ENCODE measurements at regions not wholly inside any gene's neighbourhood (a gene's known extent, or its start where the extent isn't known, plus 50 kb on each side); places are given as distances from the start of the nearest gene placed in this dataset.
"Not testable (repeated sequence)": the region's sequence is repeated elsewhere in the genome, so short reads cannot be mapped to it uniquely, and the experiment has no call there.

DNA sequence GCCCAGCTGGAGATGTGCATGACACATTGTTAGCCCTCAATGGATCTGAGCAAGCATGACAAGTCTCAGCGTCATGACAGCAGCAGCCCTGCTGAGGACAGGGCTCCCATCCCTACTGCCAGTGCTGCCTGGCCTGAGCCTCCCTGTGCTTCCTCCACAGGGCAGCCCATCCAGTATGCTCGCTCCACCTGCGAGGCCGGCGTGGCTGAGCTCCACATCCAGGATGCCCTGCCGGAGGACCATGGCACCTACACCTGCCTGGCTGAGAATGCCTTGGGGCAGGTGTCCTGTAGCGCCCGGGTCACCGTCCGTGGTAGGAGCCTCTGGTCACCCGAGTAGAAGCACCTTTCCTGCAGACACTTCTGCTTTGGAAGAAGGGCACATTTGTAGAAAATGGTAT is 85.8 kb upstream of the OSBPL11 start:
- Histone ChIP-seq H3K36me3 (ENCODE audit: control insufficient read depth, insufficient read depth, low read length) (no peaks in the 10 kb centered on the region), H3K9me3 (ENCODE audit: control insufficient read depth, insufficient read depth, low read length) (no peaks in the 10 kb centered on the region), H3K9ac (ENCODE audit: low read depth, low read length) (no peak overlapping the region), H3K4me1 (ENCODE audit: control insufficient read depth, insufficient read depth, low read length) (no peaks in the 10 kb centered on the region), H3K27me3 (ENCODE audit: control insufficient read depth, insufficient read depth, low read length) (no peaks in the 10 kb centered on the region), H3K4me3 (ENCODE audit: low read depth, low read length) (no peak overlapping the region)

DNA sequence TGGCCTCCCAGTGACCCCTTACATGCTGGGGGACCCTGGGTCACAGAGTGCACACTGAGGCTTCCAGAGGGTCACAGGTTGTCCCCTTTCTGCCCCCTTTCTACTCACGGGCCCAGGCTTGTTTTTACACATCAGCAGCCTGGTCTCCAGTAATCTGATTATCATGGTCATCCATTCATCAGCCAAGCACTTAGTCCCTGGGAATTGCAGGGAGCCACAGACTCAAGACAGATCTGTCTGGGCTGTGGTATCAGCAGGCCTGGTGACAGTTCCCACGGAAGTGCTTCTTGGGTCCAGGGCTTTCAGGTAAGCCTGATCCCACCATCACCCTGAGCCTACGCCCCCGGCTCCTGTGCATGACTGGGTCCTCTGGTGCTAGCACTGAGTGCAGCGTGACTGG is 86.6 kb upstream of the OSBPL11 start:
- H3K27me3 ChIP-seq (ENCODE audit: control insufficient read depth, insufficient read depth, low read length); H3K36me3 ChIP-seq (ENCODE audit: control insufficient read depth, insufficient read depth, low read length); H3K9ac ChIP-seq (ENCODE audit: low read depth, low read length); H3K4me3 ChIP-seq (ENCODE audit: low read depth, low read length); H3K9me3 ChIP-seq (ENCODE audit: control insufficient read depth, insufficient read depth, low read length); H3K4me1 ChIP-seq (ENCODE audit: control insufficient read depth, insufficient read depth, low read length): not testable (repeated sequence)

DNA sequence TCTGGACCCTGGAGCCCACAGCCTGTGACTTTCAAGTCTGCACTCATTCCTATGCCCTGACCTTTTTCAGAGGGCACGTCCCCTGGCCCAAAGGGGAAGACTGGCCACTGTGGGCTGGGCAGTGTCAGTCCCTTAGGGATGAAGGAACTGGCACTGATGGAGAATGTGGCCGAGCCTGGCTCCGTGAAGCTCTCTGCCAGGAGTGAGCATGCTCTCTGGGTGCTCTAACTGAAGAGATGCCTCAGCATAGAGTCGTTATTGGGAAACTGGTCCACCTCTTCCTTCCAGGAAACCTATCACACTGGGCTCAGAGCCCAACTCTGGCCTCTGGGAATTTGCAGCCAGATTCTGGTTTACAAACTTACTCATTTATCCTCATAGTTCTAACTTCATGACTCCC is 87.3 kb upstream of the OSBPL11 start:
- H3K9ac ChIP-seq (ENCODE audit: low read depth, low read length); H3K4me3 ChIP-seq (ENCODE audit: low read depth, low read length); H3K36me3 ChIP-seq (ENCODE audit: control insufficient read depth, insufficient read depth, low read length); H3K4me1 ChIP-seq (ENCODE audit: control insufficient read depth, insufficient read depth, low read length); H3K27me3 ChIP-seq (ENCODE audit: control insufficient read depth, insufficient read depth, low read length); H3K9me3 ChIP-seq (ENCODE audit: control insufficient read depth, insufficient read depth, low read length): not testable (repeated sequence)

DNA sequence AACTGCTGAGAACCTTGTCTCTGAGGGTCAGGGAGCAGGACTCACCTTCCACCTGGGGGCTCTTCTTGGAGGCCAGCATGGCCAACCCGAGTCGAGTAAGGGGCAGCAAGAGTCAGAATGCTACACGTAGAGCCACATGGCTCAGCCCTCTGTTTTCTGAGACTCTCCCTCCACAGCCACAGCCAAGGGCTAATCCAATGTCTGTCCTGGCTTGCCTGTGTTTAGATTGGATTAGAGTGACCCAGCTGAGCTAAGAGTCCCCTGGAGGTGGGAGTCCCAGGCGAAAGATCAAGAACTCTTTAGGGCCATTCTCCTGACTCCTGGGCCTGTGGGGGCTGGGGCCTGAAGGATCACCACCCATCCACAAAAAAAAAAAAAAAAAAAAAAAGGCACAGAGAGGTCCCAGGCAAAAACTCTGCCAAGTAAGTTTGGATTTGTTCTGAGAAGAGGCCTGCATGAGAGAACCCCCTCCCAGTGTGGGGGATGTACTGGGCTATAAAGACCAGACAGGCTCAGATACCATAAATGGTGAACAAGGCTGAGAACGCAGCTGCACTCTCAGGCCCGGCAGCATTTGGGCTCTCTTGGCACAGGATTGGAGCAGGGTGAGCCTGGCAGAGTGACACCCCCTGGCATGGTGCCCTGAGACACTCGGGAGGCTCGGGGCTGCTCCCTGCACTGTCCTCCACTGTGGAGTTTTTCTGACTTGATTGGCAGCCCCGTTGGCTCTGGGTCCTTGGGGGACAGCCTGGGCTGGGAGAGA is 88.0 kb upstream of the OSBPL11 start:
- H3K36me3 ChIP-seq (ENCODE audit: control insufficient read depth, insufficient read depth, low read length) = no peaks in the 10 kb centered on the region
- H3K9me3 ChIP-seq (ENCODE audit: control insufficient read depth, insufficient read depth, low read length) = no peaks in the 10 kb centered on the region
- H3K4me3 ChIP-seq (ENCODE audit: low read depth, low read length) = no peak overlapping the region
- no peak overlapping the region for H3K9ac ChIP-seq (ENCODE audit: low read depth, low read length)
- H3K4me1 ChIP-seq (ENCODE audit: control insufficient read depth, insufficient read depth, low read length) = no peaks in the 10 kb centered on the region
- H3K27me3 ChIP-seq (ENCODE audit: control insufficient read depth, insufficient read depth, low read length) = no peaks in the 10 kb centered on the region

DNA sequence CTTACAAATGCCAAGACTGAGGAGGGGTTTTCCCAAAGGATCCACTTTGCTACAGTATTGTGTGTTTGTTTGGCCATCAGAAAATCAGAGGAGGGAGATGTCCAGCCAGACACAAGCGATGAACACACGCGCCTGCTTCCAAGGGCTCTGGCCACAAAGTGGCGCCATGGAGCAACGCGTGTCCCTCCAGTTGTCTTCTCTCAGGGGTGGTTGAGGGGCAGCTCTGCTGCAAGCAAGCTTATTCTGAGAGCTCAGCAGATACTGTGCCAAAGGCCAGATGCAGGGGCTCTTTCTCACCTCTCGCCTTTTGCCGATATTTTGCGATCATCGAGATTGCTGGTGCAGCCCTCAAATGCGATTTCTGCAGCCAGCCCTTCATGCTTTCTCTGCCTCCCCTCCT is 88.9 kb upstream of the OSBPL11 start:
- no peaks in the 10 kb centered on the region for H3K4me1 ChIP-seq (ENCODE audit: control insufficient read depth, insufficient read depth, low read length)
- no peaks in the 10 kb centered on the region for H3K36me3 ChIP-seq (ENCODE audit: control insufficient read depth, insufficient read depth, low read length)
- no peak overlapping the region for H3K4me3 ChIP-seq (ENCODE audit: low read depth, low read length)

DNA sequence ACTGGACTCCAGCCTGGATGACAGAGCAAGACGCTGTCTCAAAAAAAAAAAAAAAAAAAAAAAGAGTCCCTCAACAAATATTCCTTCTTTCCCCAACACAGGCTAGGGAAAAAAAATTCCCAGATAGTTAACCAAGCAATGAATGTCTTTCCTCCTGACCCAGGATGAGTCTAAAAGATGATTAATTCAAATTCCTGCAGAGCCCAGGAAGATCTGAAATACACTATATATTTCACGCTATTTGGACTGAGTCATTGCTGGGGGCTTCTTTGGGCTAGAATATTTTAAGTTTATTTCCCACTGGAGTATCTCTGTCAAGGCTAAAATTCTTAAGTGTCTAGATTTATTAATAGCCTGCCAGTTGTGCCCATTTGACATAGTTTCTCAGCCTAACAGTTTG is 90.4 kb upstream of the OSBPL11 start:
- not testable (repeated sequence) for H3K4me1 ChIP-seq (ENCODE audit: control insufficient read depth, insufficient read depth, low read length); H3K27me3 ChIP-seq (ENCODE audit: control insufficient read depth, insufficient read depth, low read length); H3K4me3 ChIP-seq (ENCODE audit: low read depth, low read length); H3K9me3 ChIP-seq (ENCODE audit: control insufficient read depth, insufficient read depth, low read length); H3K9ac ChIP-seq (ENCODE audit: low read depth, low read length); H3K36me3 ChIP-seq (ENCODE audit: control insufficient read depth, insufficient read depth, low read length)

More for the DNA sequence above, 88.9 kb upstream of the OSBPL11 start:
- H3K9ac ChIP-seq (ENCODE audit: low read depth, low read length) = no peak overlapping the region
- no peaks in the 10 kb centered on the region for H3K9me3 ChIP-seq (ENCODE audit: control insufficient read depth, insufficient read depth, low read length)
- H3K27me3 ChIP-seq (ENCODE audit: control insufficient read depth, insufficient read depth, low read length) = no peaks in the 10 kb centered on the region

DNA sequence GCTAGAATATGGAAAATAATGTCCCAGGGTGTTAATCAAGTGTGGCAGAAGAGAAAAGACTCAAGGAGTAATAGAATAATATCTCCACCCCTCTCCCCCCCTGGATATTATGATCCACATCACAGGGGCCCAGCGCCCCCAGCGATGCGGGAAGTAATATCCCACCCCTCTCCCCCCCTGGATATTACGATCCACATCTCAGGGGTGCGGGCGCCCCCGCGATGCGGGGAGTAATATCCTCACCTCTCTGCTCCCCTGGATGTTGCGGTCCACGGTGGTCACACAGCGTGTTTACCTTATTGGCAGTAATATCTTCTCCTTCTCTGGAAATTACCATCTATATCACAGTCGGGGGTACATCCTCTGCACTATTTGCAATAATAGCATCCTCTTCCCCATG is 97.1 kb upstream of the OSBPL11 start:
- H3K4me1 ChIP-seq (ENCODE audit: control insufficient read depth, insufficient read depth, low read length) = no peaks in the 10 kb centered on the region
- H3K9ac ChIP-seq (ENCODE audit: low read depth, low read length) = no peak overlapping the region
- no peaks in the 10 kb centered on the region for H3K27me3 ChIP-seq (ENCODE audit: control insufficient read depth, insufficient read depth, low read length)
- no peaks in the 10 kb centered on the region for H3K9me3 ChIP-seq (ENCODE audit: control insufficient read depth, insufficient read depth, low read length)
- no peaks in the 10 kb centered on the region for H3K36me3 ChIP-seq (ENCODE audit: control insufficient read depth, insufficient read depth, low read length)
- no peak overlapping the region for H3K4me3 ChIP-seq (ENCODE audit: low read depth, low read length)

DNA sequence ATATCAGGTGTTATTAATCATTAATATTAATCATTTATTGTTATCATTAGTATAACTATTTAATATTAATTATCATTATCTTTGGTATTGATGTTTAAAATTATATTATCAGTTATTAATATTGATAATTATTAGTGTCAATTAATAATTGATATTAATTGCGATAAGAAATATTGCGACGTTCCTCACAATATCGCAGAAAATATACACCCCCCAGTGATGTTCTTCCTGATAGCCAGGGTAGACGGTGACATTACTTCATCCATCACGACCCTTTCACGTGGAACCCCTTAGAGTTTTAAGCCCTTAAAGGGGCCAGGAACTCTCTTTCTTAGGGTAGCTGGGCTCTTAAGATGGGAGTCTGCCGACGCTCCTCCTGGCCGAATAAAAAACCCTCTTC is 98.6 kb upstream of the OSBPL11 start:
- H3K27me3 ChIP-seq (ENCODE audit: control insufficient read depth, insufficient read depth, low read length) = no peaks in the 10 kb centered on the region
- no peak overlapping the region for H3K4me3 ChIP-seq (ENCODE audit: low read depth, low read length)
- no peaks in the 10 kb centered on the region for H3K4me1 ChIP-seq (ENCODE audit: control insufficient read depth, insufficient read depth, low read length)
- no peaks in the 10 kb centered on the region for H3K36me3 ChIP-seq (ENCODE audit: control insufficient read depth, insufficient read depth, low read length)
- no peaks in the 10 kb centered on the region for H3K9me3 ChIP-seq (ENCODE audit: control insufficient read depth, insufficient read depth, low read length)
- H3K9ac ChIP-seq (ENCODE audit: low read depth, low read length) = no peak overlapping the region

DNA sequence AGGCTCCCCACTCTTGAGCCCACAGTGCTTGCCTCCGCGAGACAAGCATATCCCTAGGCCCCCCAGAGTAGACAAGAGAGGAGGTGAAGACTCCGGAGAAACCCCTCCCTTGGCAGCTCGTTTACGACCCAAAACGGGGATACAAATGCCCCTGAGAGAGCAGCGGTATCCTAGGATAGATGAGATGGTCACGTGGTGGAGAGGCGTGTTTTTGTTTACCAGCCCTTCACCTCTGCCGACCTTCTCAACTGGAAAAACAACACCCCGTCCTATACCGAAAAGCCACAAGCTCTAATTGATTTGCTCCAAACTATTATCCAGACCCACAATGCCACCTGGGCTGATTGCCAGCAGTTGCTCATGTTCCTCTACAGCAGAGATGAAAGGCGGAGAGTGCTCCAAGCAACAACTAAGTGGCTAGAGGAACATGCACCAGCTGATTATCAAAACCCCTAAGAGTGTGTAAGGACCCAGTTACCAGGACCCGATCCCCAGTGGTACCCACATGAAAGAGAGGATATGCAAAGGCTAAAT is 99.5 kb upstream of the OSBPL11 start:
- Histone ChIP-seq H3K27me3 (ENCODE audit: control insufficient read depth, insufficient read depth, low read length) (no peaks in the 10 kb centered on the region), H3K36me3 (ENCODE audit: control insufficient read depth, insufficient read depth, low read length) (no peaks in the 10 kb centered on the region), H3K4me1 (ENCODE audit: control insufficient read depth, insufficient read depth, low read length) (no peaks in the 10 kb centered on the region), H3K9ac (ENCODE audit: low read depth, low read length) (no peak overlapping the region), H3K4me3 (ENCODE audit: low read depth, low read length) (no peak overlapping the region), H3K9me3 (ENCODE audit: control insufficient read depth, insufficient read depth, low read length) (no peaks in the 10 kb centered on the region)

DNA sequence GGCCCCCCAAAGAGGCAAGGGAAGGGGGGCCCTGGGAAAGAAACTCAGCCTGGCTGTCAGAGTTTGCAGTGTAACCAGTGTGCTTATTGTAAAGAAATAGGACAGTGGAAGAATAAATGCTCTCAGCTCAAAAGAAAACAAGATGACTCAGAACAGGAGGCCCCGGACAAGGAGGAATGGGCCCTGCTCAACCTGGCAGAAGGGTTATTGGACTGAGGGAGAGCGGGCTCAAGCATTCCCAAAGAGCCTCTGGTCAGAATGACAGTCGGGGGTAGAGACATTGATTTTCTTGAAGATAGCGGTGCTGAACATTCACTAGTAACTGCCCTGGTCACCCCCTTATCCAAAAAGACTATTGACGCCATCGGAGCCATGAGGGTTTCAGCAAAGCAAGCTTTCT is 100.4 kb upstream of the OSBPL11 start:
- no peaks in the 10 kb centered on the region for H3K9me3 ChIP-seq (ENCODE audit: control insufficient read depth, insufficient read depth, low read length)
- H3K4me1 ChIP-seq (ENCODE audit: control insufficient read depth, insufficient read depth, low read length) = no peaks in the 10 kb centered on the region
- no peaks in the 10 kb centered on the region for H3K36me3 ChIP-seq (ENCODE audit: control insufficient read depth, insufficient read depth, low read length)
- H3K4me3 ChIP-seq (ENCODE audit: low read depth, low read length) = no peak overlapping the region
- H3K9ac ChIP-seq (ENCODE audit: low read depth, low read length) = no peak overlapping the region
- no peaks in the 10 kb centered on the region for H3K27me3 ChIP-seq (ENCODE audit: control insufficient read depth, insufficient read depth, low read length)

DNA sequence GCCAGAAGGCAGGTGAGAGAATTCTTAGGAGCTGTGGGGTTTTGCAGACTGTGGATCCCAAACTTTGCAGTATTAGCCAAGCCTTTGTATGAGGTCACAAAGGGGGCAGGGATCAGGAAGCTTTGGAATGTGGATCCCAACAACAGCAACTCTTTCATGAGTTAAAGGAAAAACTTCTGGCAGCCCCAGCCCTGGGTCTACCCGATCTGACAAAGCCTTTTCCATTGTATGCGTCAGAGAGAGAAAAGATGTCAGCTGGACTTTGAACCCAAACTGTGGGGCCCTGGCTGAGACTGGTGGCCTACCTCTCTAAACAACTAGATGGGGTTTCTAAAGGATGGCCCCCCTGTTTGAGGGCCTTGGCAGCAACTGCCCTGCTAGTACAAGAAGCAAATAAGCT is 101.8 kb upstream of the OSBPL11 start:
- H3K27me3 ChIP-seq (ENCODE audit: control insufficient read depth, insufficient read depth, low read length); H3K4me1 ChIP-seq (ENCODE audit: control insufficient read depth, insufficient read depth, low read length); H3K36me3 ChIP-seq (ENCODE audit: control insufficient read depth, insufficient read depth, low read length); H3K9me3 ChIP-seq (ENCODE audit: control insufficient read depth, insufficient read depth, low read length); H3K9ac ChIP-seq (ENCODE audit: low read depth, low read length); H3K4me3 ChIP-seq (ENCODE audit: low read depth, low read length): not testable (repeated sequence)

DNA sequence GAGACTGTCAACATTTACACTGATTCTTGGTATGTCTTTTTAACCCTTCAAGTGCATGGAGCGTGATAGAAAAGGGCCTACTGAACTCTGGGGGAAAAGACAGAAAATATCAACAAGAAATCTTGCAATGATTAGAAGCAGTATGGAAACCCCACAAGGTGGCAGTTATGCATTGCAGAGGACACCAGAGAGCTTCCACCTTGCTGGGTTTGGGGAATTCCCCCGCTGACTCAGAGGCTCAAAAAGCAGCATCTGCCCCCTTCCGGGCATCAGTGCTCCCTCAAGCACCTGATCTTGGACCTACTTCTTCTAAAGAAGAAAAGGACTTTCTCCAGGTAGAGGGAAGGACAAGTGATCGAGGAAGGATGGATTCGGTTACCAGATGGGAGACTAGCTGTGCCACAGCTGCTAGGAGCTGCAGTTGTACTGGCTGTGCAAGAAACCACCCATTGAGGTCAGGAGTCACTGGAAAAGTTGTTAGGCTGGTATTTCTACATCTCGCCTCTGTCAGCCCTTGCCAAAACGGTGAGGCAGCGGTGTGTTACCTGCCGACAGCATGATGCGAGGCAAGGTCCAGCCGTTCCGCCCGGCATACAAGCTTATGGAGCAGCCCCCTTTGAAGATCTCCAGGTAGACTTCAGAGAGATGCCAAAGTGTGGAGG is 102.8 kb upstream of the OSBPL11 start:
- H3K9ac ChIP-seq (ENCODE audit: low read depth, low read length); H3K9me3 ChIP-seq (ENCODE audit: control insufficient read depth, insufficient read depth, low read length); H3K27me3 ChIP-seq (ENCODE audit: control insufficient read depth, insufficient read depth, low read length); H3K4me1 ChIP-seq (ENCODE audit: control insufficient read depth, insufficient read depth, low read length); H3K36me3 ChIP-seq (ENCODE audit: control insufficient read depth, insufficient read depth, low read length); H3K4me3 ChIP-seq (ENCODE audit: low read depth, low read length): not testable (repeated sequence)

All from iPS-15b (cell line).